Brain microvascular endothelial cell (primary cell): ENCODE measurements at regions not wholly inside any gene's neighbourhood (a gene's known extent, or its start where the extent isn't known, plus 50 kb on each side); places are given as distances from the start of the nearest gene placed in this dataset.

Experiments
- DNase-seq: peaks from one replicate; pipeline ENCODE4 v3.0.0-alpha.2; 2020
- H3K27ac ChIP-seq: fragments of 250-450 bp; sonication (Bioruptor Pico); 2 replicates; pipeline ENCODE4 v1.5.1; 2020; ENCODE audit warnings: mild to moderate bottlenecking, moderate library complexity
- H3K27me3 ChIP-seq: fragments of 250-450 bp; sonication (Bioruptor Pico); replicated peaks from 2 replicates; pipeline ENCODE4 v1.5.1; 2020; ENCODE audit warnings: mild to moderate bottlenecking
- H3K36me3 ChIP-seq: fragments of 250-450 bp; sonication (Bioruptor Pico); replicated peaks from 2 replicates; pipeline ENCODE4 v1.5.1; 2020; ENCODE audit warnings: mild to moderate bottlenecking
- H3K4me3 ChIP-seq: 2 replicates; pipeline ENCODE4 v1.5.1; 2011; ENCODE audit warnings: low read depth, mild to moderate bottlenecking, control low read depth, low read length, moderate library complexity
- CTCF ChIP-seq: IDR thresholded peaks from 2 replicates; pipeline ENCODE4 v1.5.1; 2011; ENCODE audit warnings: low read depth, mild to moderate bottlenecking, moderate library complexity, low read length, control low read depth, inconsistent platforms; ENCODE audit errors: missing control alignments
- in situ Hi-C: cut with HindIII; loops from 2 replicates; pipeline ENCODE4 v1.10.0; 2017; ENCODE audit warnings: low sequenced_read_pairs, low pct_ligation_motif_present

GRCh38 chr21:41662161-41662560 is 104.7 kb downstream of the RIPK4 start:
- TF ChIP-seq CTCF, result no peak
- no peaks in the 10 kb centered on the region for H3K36me3 ChIP-seq
- no peak overlapping the region for H3K4me3 ChIP-seq
- H3K27ac ChIP-seq, result no peak overlapping the region
- no peaks in the 10 kb centered on the region for H3K27me3 ChIP-seq
- in situ Hi-C loops, result no loop called here
- DNase-seq, result no peak

GRCh38 chr21:41660748-41661147 is 106.1 kb downstream of the RIPK4 start:
- Histone ChIP-seq H3K27ac (no peak overlapping the region), H3K4me3 (no peak overlapping the region), H3K27me3 (no peaks in the 10 kb centered on the region), H3K36me3 (no peaks in the 10 kb centered on the region)
- in situ Hi-C loops, result no loop called here
- DNase-seq, result no peak
- TF ChIP-seq CTCF, result no peak

- in situ Hi-C loops, result no loop called here
- DNase-seq, result peak; percentile 34
- no peaks in the 10 kb centered on the region for H3K36me3 ChIP-seq
- H3K4me3 ChIP-seq, result no peak overlapping the region
- TF ChIP-seq CTCF, result peak; percentile 57
- H3K27ac ChIP-seq, result no peak overlapping the region
- no peaks in the 10 kb centered on the region for H3K27me3 ChIP-seq
Measured at GRCh38 chr21:41659791-41660560, 106.9 kb downstream of the RIPK4 start.

GRCh38 chr21:41656946-41657525 is 109.8 kb downstream of the RIPK4 start:
- in situ Hi-C loops, result no loop called here
- no peak overlapping the region for H3K4me3 ChIP-seq
- TF ChIP-seq CTCF, result no peak
- H3K36me3 ChIP-seq, result no peaks in the 10 kb centered on the region
- H3K27ac ChIP-seq, result no peak overlapping the region
- no peak for DNase-seq
- no peaks in the 10 kb centered on the region for H3K27me3 ChIP-seq

GRCh38 chr21:41655259-41655658 is 111.6 kb downstream of the RIPK4 start:
- no peak for DNase-seq
- H3K27me3 ChIP-seq, result no peaks in the 10 kb centered on the region
- H3K36me3 ChIP-seq, result no peaks in the 10 kb centered on the region
- in situ Hi-C loops, result no loop called here
- H3K27ac ChIP-seq, result no peak overlapping the region
- no peak overlapping the region for H3K4me3 ChIP-seq
- TF ChIP-seq CTCF, result no peak

GRCh38 chr21:41653954-41654491 is 112.8 kb downstream of the RIPK4 start:
- TF ChIP-seq CTCF, result no peak
- H3K36me3 ChIP-seq, result no peaks in the 10 kb centered on the region
- DNase-seq, result peak; percentile 29
- no peaks in the 10 kb centered on the region for H3K27me3 ChIP-seq
- in situ Hi-C loops, result no loop called here
- no peak overlapping the region for H3K4me3 ChIP-seq
- no peak overlapping the region for H3K27ac ChIP-seq
